DMS 273 (cell line): ENCODE measurements at regions not wholly inside any gene's neighbourhood (a gene's known extent, or its start where the extent isn't known, plus 50 kb on each side); places are given as distances from the start of the nearest gene placed in this dataset.
A peak's percentile ranks its signal among the peaks of the same experiment; 100 is the strongest.
"Not testable (repeated sequence)": the region's sequence is repeated elsewhere in the genome, so short reads cannot be mapped to it uniquely, and the experiment has no call there.

Experiments
- DNase-seq: peaks from one replicate; lab custom pipeline; 2025; ENCODE audit not compliant: unreplicated experiment; lab: John Stamatoyannopoulos, UW

GRCh38 chr12:78489990-78490389, 374.6 kb upstream of the SYT1 start:
- no peak for DNase-seq

DNA sequence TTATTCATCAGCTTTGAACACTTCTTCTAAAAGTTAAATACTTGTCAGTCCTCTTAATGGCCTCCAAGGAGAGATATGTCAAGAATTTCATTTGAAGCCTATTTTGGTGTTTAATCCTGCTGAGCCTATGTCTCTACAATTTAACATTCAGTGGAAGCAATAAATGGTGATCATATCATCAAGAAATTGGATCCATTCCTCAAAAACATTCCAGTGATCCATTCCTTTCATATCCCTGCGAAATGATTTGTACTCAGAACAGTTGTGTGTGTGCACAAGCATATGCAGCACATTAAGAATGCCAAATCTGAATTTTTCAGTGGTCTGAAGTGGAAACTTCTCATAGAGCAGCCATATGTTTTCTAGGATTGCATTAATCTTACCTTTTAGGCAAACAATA, 373.7 kb upstream of the SYT1 start:
- DNase-seq, result no peak

DNA sequence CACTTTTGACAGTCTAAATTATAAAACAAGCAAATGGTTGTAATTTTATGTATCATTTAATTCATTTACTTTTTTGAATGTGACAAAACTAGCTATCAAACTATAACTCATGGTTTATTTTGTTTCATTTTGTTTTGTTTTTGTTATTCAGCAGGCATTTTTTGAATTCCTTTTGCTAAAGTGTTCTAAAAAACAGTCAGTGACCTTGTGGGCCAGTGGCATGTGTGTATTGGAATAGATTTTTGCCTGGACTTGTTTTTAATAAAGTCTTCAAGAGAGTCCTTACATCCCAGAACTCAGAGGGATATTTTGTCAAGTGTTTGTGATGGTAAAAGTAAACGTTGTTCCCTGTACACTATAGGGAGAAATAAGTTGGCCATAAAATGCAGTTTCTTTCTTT, 369.7 kb upstream of the SYT1 start:
- DNase-seq, result no peak

GRCh38 chr12:78501825-78502224, 362.7 kb upstream of the SYT1 start:
- DNase-seq, result no peak

DNA sequence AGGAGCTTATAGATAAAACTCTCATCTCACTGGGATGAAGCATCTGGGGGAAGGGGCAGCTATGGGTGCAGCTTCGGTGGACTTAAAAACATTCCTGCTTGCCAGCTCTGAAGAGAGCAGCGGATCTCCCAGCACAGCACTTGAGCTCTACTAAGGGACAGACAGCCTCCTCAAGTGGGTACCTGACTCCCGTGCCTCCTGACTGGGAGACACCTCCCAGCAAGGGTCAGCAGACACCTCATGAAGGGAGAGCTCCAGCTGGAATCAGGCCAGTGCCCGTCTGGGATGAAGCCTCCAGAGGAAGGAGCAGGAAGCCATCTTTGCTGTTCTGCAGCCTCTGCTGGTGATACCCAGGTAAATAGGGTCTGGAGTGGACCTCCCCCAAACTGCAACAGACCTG, 345.2 kb upstream of the SYT1 start:
- no peak for DNase-seq

- no peak for DNase-seq
Observed at GRCh38 chr12:78530100-78530765, 334.3 kb upstream of the SYT1 start.

- DNase-seq, result no peak
Observed at GRCh38 chr12:78531831-78532458, 332.6 kb upstream of the SYT1 start.

- no peak for DNase-seq
Observed at GRCh38 chr12:78534311-78534710, 330.3 kb upstream of the SYT1 start.

DNA sequence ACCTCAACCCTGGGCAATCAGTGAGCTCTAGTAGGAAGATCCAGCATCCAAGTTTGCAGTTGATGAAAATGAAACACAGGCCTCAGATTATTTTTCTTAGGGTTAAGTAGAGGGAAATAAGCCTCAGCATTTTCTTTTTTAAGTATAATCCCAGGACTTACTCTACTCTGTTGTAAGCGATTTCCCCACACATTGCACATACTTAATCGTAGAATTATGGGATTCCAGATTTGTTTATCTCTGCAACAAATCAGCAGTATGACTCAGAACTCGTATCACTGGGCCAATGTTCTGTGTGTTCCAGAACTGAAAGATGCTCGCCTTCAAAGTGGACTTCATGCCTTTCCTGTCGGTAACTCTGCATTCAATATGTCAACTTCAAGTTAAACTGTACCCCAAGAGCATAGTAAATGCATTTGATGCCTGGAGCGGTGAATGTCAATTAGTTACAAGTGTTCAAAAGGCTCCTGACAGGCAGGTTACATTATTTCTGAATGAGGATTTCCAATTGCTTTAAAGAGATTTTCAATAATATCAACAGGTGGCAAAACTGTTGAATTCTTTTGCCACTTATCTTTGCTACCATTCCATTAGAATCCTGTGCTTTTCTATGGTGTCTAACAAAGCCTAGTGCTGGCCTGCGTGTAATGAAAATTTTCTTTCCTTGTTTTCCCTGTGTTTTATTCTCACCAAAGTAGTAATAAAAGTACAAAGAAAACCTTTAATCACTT, 323.8 kb upstream of the SYT1 start:
- DNase-seq, result no peak

DNA sequence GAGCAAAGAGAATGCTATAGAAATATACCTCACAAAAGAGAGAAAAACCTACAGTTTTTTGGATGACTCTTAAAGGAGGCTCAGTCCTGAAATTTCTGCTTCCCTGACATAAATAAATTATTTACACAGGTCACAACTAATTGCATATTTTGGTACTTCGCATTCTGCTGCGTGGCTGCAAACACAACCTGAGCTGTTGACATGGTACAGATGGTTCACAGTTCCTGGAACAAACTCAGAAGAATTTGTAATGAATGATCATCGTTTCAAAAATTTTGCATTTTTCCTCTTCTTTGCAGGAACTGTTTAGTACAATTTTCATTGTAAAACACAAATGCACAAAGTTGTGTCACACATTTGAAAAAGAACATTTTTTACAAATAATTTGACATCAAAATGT, 313.7 kb upstream of the SYT1 start:
- DNase-seq, result no peak

- no peak for DNase-seq
Observed at GRCh38 chr12:78555802-78556201, 308.8 kb upstream of the SYT1 start.

DNA sequence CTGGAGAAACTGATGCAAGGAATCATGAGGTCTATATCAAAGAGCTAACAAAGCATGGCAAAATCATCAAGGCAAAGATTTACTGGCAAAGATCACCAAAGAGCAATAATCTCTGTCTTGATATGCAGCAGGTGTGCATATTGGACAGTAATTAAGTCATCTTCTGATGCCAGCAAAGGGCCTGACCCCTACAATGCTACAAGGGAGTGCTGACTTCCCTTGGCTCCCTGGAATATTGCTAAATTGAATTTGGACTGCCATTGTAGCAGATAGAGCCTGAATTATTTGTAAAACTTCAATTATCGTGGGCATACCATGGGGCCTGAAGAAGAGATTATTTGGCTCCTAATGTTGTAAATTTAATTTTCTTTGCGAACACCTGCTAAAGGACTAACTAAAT, 307.9 kb upstream of the SYT1 start:
- DNase-seq, result no peak

GRCh38 chr12:78559416-78559815, 305.2 kb upstream of the SYT1 start:
- peak; percentile 11 for DNase-seq

DNA sequence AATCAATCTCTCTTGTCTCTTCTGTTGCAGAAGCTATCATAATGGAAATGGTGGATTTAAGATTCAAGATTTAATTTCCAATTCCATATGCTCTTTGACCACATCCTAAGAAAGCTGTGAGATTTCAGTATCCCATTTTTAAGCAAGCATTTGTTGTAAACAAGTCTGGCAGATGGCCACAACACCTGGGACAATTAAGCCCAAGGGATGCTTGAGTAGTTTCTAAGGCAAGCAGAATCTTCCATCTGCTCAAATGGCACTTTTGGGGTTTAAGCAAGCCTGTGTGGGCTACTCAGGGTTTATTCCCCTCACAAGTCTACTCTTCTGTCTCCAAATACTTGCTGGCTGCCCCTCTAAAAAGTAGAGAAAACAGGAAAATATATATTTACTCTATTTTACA, 304.7 kb upstream of the SYT1 start:
- DNase-seq, result peak; percentile 86

DNA sequence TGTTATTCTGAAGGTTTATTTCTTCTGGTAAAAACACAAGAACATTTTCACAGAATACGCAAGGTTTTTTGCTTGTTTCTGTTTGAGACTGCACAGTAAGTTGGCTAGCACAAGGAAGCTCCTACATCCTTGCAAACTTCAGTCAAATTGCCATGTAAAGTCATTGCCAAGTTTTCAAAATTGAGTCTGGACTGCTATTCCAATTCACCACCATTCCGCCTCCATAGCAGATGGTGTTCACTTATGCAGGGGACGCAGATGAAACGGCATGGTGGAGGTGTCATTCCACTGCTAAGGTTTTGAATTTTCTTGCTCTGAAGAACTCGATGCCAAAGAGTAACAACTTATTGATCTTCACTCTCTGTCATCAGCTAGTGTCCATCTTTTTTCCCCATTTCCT, 303.9 kb upstream of the SYT1 start:
- DNase-seq, result peak; percentile 84

- peak; percentile 43 for DNase-seq
Observed at GRCh38 chr12:78562368-78563205, 302.0 kb upstream of the SYT1 start.

DNA sequence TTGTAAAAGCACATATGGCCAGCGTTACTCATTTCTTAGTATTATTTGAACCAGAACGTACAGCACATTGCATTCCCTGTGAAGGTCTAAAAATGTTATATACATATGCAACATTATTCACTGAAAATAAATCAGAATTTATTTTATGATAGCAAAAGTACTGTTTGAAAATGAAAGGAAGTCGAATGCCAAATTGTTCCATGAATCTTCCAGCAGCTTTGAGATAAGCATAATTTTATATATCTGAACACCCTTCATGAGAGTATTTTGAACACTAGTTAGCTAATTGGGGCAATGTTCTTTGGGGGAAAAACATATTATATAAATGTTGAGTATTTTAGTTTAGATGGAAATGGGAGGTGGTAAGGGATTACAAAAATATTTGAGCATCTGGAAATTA, 300.7 kb upstream of the SYT1 start:
- no peak for DNase-seq

GRCh38 chr12:78566456-78566855, 298.1 kb upstream of the SYT1 start:
- no peak for DNase-seq

- peak; percentile 1 for DNase-seq
Observed at GRCh38 chr12:78568321-78569020, 296.1 kb upstream of the SYT1 start.

DNA sequence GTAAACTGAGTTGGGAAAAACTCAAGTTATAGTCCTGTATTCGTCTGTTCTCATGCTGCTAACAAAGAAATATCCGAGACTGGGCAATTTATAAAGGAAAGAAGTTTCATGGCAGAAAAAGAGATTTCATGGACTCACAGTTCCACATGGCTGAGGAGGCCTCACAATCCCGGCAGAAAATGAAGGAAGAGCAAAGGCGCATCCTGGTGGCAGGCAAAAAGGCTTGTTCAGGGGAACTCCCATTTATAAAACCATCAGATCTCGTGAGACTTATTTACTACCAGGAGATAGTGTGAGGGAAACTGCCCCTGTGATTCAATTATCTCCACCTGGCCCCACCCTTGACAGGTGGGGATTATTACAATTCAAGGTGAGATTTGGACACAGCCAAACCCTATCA, 292.6 kb upstream of the SYT1 start:
- peak; percentile 14 for DNase-seq

DNA sequence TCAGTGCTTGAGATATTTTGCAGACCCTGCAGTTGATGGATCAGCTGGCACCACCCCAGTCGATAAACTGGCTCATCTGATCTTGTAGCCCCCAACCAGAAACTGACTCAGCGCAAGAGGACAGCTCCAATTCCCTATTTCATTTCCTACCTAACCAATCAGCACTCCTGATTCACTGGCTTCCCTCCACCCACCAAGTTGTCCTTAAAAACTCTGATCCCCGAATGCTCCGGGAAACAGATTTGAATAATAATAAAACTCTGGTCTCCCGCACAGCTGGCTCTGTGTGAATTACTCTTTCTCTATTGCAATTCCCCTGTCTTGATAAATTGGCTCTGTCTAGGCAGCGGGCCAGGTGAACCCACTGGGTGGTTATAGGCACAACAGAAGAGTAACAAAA, 289.4 kb upstream of the SYT1 start:
- not testable (repeated sequence) for DNase-seq
